SK-N-SH (cell line): ENCODE measurements at regions not wholly inside any gene's neighbourhood (a gene's known extent, or its start where the extent isn't known, plus 50 kb on each side); places are given as distances from the start of the nearest gene placed in this dataset.

Source experiments
- CTCF ChIA-PET: fragments of 300-600, 350-600 bp; formaldehyde crosslinking; extraction: SDS; loops from one replicate; lab custom pipeline; 2021; lab: Yijun Ruan, JAX
- POLR2A ChIA-PET: fragments of 350-600 bp; sonication (Branson Sonifier 250); formaldehyde crosslinking; extraction: SDS; loops from one replicate; lab custom pipeline; 2020; ENCODE audit warnings: antibody characterized with exemption, inconsistent platforms; lab: Yijun Ruan, JAX
- DNase-seq: peaks from one replicate; pipeline ENCODE4 v3.0.0; 2012
- H2AFZ ChIP-seq: fragments of 200-600 bp; sonication (generic); 2 replicates; pipeline ENCODE4 v1.8.1; 2016; ENCODE audit warnings: antibody characterized with exemption, mild to moderate bottlenecking, low read depth
- H3F3A ChIP-seq: fragments of 200-600 bp; sonication (generic); replicated peaks from 2 replicates; pipeline ENCODE3; 2016; ENCODE audit warnings: antibody characterized with exemption, mild to moderate bottlenecking; ENCODE audit not compliant: insufficient read depth
- H3K27ac ChIP-seq, 2 experiments: fragments of 200-500 bp in 1 of 2; fragments of 200-600 bp in 1 of 2; sonication (Bioruptor generic) in 1 of 2; sonication (generic), shearing (Covaris generic) in 1 of 2; 2 replicates each; pipeline versions ENCODE4 v1.5.1 to v1.6.1; 2014 to 2016; ENCODE audit warnings: low read depth in 2 of 2, inconsistent platforms in 1 of 2, low read length in 1 of 2, mild to moderate bottlenecking in 1 of 2, mixed read lengths in 1 of 2
- H3K27me3 ChIP-seq: fragments of 200-600 bp; sonication (generic), shearing (Covaris generic); 2 replicates; pipeline ENCODE4 v1.6.1; 2016; ENCODE audit warnings: mixed run types; ENCODE audit not compliant: insufficient read depth
- H3K36me3 ChIP-seq, 2 experiments: fragments of 200-500 bp in 1 of 2; fragments of 200-600 bp in 1 of 2; sonication (Bioruptor generic) in 1 of 2; sonication (generic) in 1 of 2; replicated peaks in 1 of 2; 2 replicates each; pipeline versions ENCODE3 to v1.5.1; 2014 to 2016; ENCODE audit warnings: low read length in 1 of 2, mild to moderate bottlenecking in 1 of 2; ENCODE audit not compliant: insufficient read depth in 2 of 2, control insufficient read depth in 1 of 2
- H3K4me1 ChIP-seq, 2 experiments: fragments of 200-500 bp in 1 of 2; fragments of 200-600 bp in 1 of 2; sonication (Bioruptor generic) in 1 of 2; sonication (generic), shearing (Covaris generic) in 1 of 2; 2 replicates each; pipeline versions ENCODE4 v1.5.1 to v1.6.1; 2014 to 2016; ENCODE audit warnings: low read depth in 1 of 2, low read length in 1 of 2, mixed run types in 1 of 2; ENCODE audit not compliant: insufficient read depth in 2 of 2, control insufficient read depth in 1 of 2
- H3K4me2 ChIP-seq: fragments of 200-600 bp; sonication (generic), shearing (Covaris generic); 2 replicates; pipeline ENCODE4 v1.6.1; 2017; ENCODE audit warnings: mixed run types
- H3K4me3 ChIP-seq, 2 experiments: fragments of 200-500 bp in 1 of 2; fragments of 200-600 bp in 1 of 2; sonication (Bioruptor generic) in 1 of 2; sonication (generic), shearing (Covaris generic) in 1 of 2; 2 replicates each; pipeline versions ENCODE4 v1.5.1 to v1.8.1; 2014 to 2016; ENCODE audit warnings: low read depth in 2 of 2, inconsistent platforms in 1 of 2, low read length in 1 of 2, mild to moderate bottlenecking in 1 of 2, mixed read lengths in 1 of 2, moderate library complexity in 1 of 2
- H3K79me2 ChIP-seq: fragments of 200-600 bp; sonication (generic); 2 replicates; pipeline ENCODE4 v1.8.1; 2017; ENCODE audit warnings: mild to moderate bottlenecking; ENCODE audit not compliant: insufficient read depth
- H3K9ac ChIP-seq: fragments of 200-600 bp; sonication (generic); 2 replicates; pipeline ENCODE4 v1.6.1; 2017; ENCODE audit warnings: mixed run types
- H3K9me2 ChIP-seq: fragments of 200-600 bp; sonication (generic); 2 replicates; pipeline ENCODE4 v1.6.1; 2017; ENCODE audit warnings: mixed run types
- H3K9me3 ChIP-seq: fragments of 200-600 bp; sonication (generic); 2 replicates; pipeline ENCODE4 v1.6.1; 2017; ENCODE audit warnings: mixed run types, mild to moderate bottlenecking, moderate library complexity
- H4K20me1 ChIP-seq: fragments of 200-600 bp; sonication (generic); 2 replicates; pipeline ENCODE4 v1.6.1; 2017; ENCODE audit warnings: mild to moderate bottlenecking, mixed run types; ENCODE audit not compliant: insufficient read depth
- CHD2 ChIP-seq: fragments of 150-350 bp; IDR thresholded peaks from 2 replicates; pipeline ENCODE4 v1.6.1; 2018; ENCODE audit warnings: low read length; ENCODE audit not compliant: partially characterized antibody
- EZH2phosphoT487 ChIP-seq: fragments of 200-600 bp; sonication (generic); IDR thresholded peaks from 2 replicates; pipeline ENCODE4 v1.6.1; 2017; ENCODE audit warnings: low read depth, mixed run types, mild to moderate bottlenecking, antibody characterized with exemption, moderate library complexity, borderline replicate concordance
- FOXJ3 ChIP-seq: sonication (generic); formaldehyde crosslinking; IDR thresholded peaks from 2 replicates; pipeline ENCODE4 v1.5.1; 2020; ENCODE audit warnings: mild to moderate bottlenecking, missing genetic modification reagents
- GABPA ChIP-seq: IDR thresholded peaks from 2 replicates; pipeline ENCODE4 v1.4.0; 2012; ENCODE audit warnings: low read depth, mild to moderate bottlenecking
- MEF2A ChIP-seq: IDR thresholded peaks from 2 replicates; pipeline ENCODE4 v1.4.0; 2012; ENCODE audit warnings: low read depth, borderline replicate concordance
- MXI1 ChIP-seq: IDR thresholded peaks from 2 replicates; pipeline ENCODE4 v1.6.1; 2012; ENCODE audit warnings: mild to moderate bottlenecking, low read depth, low read length, improper control_type of control experiment
- NFIC ChIP-seq: IDR thresholded peaks from 2 replicates; pipeline ENCODE4 v1.4.0; 2012; ENCODE audit warnings: borderline replicate concordance
- POLR2AphosphoS5 ChIP-seq: IDR thresholded peaks from 2 replicates; pipeline ENCODE4 v1.6.1; 2012; ENCODE audit warnings: low read depth, low read length
- RAD21 ChIP-seq: IDR thresholded peaks from 2 replicates; pipeline ENCODE4 v1.6.1; 2012; ENCODE audit warnings: mild to moderate bottlenecking, low read length
- RFX5 ChIP-seq: IDR thresholded peaks from 2 replicates; pipeline ENCODE4 v1.6.1; 2012; ENCODE audit warnings: mild to moderate bottlenecking, improper control_type of control experiment, low read length
- RXRA ChIP-seq: IDR thresholded peaks from 2 replicates; pipeline ENCODE4 v1.4.0; 2012; ENCODE audit warnings: low read depth, mild to moderate bottlenecking, borderline replicate concordance
- TAF1 ChIP-seq: IDR thresholded peaks from 2 replicates; pipeline ENCODE4 v1.6.1; 2012; ENCODE audit warnings: low read depth, mild to moderate bottlenecking, low read length, moderate library complexity, borderline replicate concordance
- TCF12 ChIP-seq: IDR thresholded peaks from 2 replicates; pipeline ENCODE4 v1.4.0; 2012
- WGBS: methylation state at CpG from one replicate; pipeline ENCODE4 v1.1.6; 2017; ENCODE audit warnings: low lambda C conversion rate; 5-methylcytosine and 5-hydroxymethylcytosine counted together
- TF ChIP-seq, protein P1 (sequence below): IDR thresholded peaks from 2 replicates; pipeline ENCODE4 v1.6.1; 2012; ENCODE audit warnings: mild to moderate bottlenecking, low read depth, low read length, moderate library complexity
- TF ChIP-seq, protein P2 (sequence below): fragments of 150-350 bp; IDR thresholded peaks from 2 replicates; pipeline ENCODE4 v1.6.1; 2016; ENCODE audit warnings: mild to moderate bottlenecking, low read depth, low read length
- TF ChIP-seq, protein P3 (sequence below): IDR thresholded peaks from 2 replicates; pipeline ENCODE4; 2012

DNA sequence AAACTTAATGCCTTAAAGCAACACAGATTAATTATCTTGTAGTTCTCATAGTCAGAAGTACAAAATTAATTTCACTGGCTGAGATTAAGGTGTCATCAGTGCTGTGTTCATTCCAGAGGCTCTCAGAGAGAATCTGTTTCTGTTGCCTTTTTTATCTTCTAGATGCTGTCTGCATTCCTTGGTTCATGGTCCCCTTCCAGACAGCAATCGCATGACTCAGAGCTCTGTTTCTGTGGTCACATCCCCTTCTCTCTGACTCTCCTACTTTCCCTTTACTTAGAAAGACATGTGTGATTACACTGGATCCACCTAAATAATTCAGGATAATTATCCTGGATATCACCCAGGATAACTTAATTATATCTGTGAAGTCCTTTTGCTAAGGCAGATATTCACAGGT lies 148.6 kb downstream of the MAIP1 start:
- Histone ChIP-seq H3K4me1 (no peaks in the 10 kb centered on the region), H3K4me3 (no peak overlapping the region), H4K20me1 (no peaks in the 10 kb centered on the region), H3K36me3 (no peaks in the 10 kb centered on the region), H3K27ac (no peak overlapping the region), H3F3A (no peaks in the 10 kb centered on the region), H3K27me3 (no peaks in the 10 kb centered on the region), H2AFZ (no peak overlapping the region), H3K9me2 (no peaks in the 10 kb centered on the region), H3K9me3 (no peaks in the 10 kb centered on the region), H3K79me2 (no peaks in the 10 kb centered on the region), H3K4me2 (no peak overlapping the region)
- CTCF ChIA-PET = interaction anchor here (1.0 to 1.2 kb wide), 4 partner anchors 19 to 599 kb away, joined by 3 to 5 read pairs (median 3); no protein-coding TSS in a partner anchor
- WGBS = 95% methylated on average over 1 of the region's 1 CpG
- POLR2A ChIA-PET = no interaction called here
- TF ChIP-seq NFIC (no peak), MEF2A (no peak), EZH2phosphoT487 (no peak)
- TF ChIP-seq, protein P1, sequence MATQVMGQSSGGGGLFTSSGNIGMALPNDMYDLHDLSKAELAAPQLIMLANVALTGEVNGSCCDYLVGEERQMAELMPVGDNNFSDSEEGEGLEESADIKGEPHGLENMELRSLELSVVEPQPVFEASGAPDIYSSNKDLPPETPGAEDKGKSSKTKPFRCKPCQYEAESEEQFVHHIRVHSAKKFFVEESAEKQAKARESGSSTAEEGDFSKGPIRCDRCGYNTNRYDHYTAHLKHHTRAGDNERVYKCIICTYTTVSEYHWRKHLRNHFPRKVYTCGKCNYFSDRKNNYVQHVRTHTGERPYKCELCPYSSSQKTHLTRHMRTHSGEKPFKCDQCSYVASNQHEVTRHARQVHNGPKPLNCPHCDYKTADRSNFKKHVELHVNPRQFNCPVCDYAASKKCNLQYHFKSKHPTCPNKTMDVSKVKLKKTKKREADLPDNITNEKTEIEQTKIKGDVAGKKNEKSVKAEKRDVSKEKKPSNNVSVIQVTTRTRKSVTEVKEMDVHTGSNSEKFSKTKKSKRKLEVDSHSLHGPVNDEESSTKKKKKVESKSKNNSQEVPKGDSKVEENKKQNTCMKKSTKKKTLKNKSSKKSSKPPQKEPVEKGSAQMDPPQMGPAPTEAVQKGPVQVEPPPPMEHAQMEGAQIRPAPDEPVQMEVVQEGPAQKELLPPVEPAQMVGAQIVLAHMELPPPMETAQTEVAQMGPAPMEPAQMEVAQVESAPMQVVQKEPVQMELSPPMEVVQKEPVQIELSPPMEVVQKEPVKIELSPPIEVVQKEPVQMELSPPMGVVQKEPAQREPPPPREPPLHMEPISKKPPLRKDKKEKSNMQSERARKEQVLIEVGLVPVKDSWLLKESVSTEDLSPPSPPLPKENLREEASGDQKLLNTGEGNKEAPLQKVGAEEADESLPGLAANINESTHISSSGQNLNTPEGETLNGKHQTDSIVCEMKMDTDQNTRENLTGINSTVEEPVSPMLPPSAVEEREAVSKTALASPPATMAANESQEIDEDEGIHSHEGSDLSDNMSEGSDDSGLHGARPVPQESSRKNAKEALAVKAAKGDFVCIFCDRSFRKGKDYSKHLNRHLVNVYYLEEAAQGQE = no peak
- TF ChIP-seq, all 33 proteins: peak for 0
- no peak for DNase-seq
- no peak overlapping the region for H3K9ac ChIP-seq

DNA sequence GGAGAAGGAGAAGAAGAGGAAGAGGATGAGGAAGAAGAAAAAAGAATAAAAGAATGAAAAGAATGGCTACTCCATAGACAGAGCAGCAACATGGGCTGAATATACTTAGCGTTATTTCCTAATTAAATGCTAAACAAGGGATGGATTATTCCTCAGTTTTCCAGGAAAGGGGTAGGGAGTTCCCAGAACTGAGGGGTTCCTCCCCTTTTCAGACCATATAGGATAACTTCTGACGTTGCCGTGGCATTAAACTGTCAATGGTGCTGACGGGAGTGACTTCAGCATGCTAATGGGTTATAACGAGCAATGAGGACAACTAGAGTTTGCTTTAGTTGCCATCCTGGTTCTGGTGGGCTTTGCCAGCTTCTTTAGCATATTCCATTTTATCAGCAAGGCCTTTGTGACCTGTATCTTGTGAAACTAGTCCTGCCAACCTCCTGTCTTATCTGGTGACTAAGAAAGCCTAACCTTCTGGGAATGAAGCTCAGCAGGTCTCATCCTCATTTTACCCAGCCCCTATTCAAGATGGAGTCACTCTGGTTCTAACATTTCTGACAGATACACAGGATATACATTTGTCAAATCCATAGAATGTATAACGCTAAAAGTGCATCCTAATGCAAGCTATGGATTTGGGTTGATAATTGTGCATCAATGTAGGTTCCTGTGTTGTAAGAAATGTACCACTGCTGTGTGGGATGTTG lies 152.3 kb downstream of the MAIP1 start:
- Histone ChIP-seq H3K4me1 (peaks cover 0 to 2% of the 10 kb centered on the region in 2 experiments; a peak in 1 of 4 replicates), H3K4me2 (no peak overlapping the region), H4K20me1 (no peaks in the 10 kb centered on the region), H3K36me3 (no peaks in the 10 kb centered on the region)
- POLR2A ChIA-PET = no interaction called here
- no peak for TF ChIP-seq FOXJ3
- TF ChIP-seq, all 33 proteins: peak for 0
- no peaks in the 10 kb centered on the region for H3K27me3 ChIP-seq
- WGBS = 82% methylated on average over 4 of the region's 6 CpGs
- H3F3A ChIP-seq = no peaks in the 10 kb centered on the region
- DNase-seq = no peak
- no peaks in the 10 kb centered on the region for H3K79me2 ChIP-seq
- H3K4me3 ChIP-seq = no peak overlapping the region
- no peak overlapping the region for H3K27ac ChIP-seq
- CTCF ChIA-PET = interaction anchor here (0.8 kb wide), 1 partner anchor 19 kb away, joined by 3 read pairs; no protein-coding TSS in a partner anchor
- H2AFZ ChIP-seq = no peak overlapping the region
- H3K9ac ChIP-seq = no peak overlapping the region
- H3K9me3 ChIP-seq = no peaks in the 10 kb centered on the region
- no peaks in the 10 kb centered on the region for H3K9me2 ChIP-seq

DNA sequence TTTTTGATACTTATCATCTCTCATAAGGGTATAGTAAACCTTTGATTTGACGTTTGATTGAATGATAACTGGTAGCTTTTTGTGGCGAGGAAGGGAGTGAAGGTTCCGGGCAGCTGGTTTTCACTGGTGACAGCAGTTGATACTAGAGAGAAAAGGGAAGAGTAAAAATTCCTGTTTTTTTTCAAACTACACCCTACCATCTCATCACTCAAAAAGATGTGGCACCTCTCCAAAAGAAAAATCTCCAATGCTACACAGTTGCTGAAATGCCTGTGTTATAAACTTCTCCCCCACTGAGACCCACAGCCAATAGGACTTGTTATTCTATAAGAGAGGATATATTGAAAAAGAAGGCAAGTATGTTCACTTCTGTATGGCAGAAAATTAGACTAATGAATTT lies 154.0 kb downstream of the MAIP1 start:
- H3F3A ChIP-seq = no peaks in the 10 kb centered on the region
- H3K9ac ChIP-seq = no peak overlapping the region
- no peak overlapping the region for H3K27ac ChIP-seq
- no peak for DNase-seq
- no peaks in the 10 kb centered on the region for H3K36me3 ChIP-seq
- 79% methylated on average over 3 of the region's 3 CpGs for WGBS
- no peaks in the 10 kb centered on the region for H3K27me3 ChIP-seq
- no peaks in the 10 kb centered on the region for H4K20me1 ChIP-seq
- H3K4me2 ChIP-seq = no peak overlapping the region
- POLR2A ChIA-PET = no interaction called here
- no peak overlapping the region for H3K4me3 ChIP-seq
- H3K9me3 ChIP-seq = no peaks in the 10 kb centered on the region
- peaks cover 0 to 6% of the 10 kb centered on the region in 2 experiments; a peak in 1 of 4 replicates for H3K4me1 ChIP-seq
- H3K9me2 ChIP-seq = no peaks in the 10 kb centered on the region
- no peak overlapping the region for H2AFZ ChIP-seq
- no peaks in the 10 kb centered on the region for H3K79me2 ChIP-seq
- CTCF ChIA-PET = no interaction called here
- TF ChIP-seq, protein P2, sequence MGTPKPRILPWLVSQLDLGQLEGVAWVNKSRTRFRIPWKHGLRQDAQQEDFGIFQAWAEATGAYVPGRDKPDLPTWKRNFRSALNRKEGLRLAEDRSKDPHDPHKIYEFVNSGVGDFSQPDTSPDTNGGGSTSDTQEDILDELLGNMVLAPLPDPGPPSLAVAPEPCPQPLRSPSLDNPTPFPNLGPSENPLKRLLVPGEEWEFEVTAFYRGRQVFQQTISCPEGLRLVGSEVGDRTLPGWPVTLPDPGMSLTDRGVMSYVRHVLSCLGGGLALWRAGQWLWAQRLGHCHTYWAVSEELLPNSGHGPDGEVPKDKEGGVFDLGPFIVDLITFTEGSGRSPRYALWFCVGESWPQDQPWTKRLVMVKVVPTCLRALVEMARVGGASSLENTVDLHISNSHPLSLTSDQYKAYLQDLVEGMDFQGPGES = no peak
- no peak for TF ChIP-seq RXRA
- TF ChIP-seq RAD21 = no peak
- TF ChIP-seq TAF1 = no peak
- no peak for TF ChIP-seq RFX5
- no peak for TF ChIP-seq CHD2
- no peak for TF ChIP-seq MEF2A
- no peak for TF ChIP-seq GABPA
- no peak for TF ChIP-seq POLR2AphosphoS5
- TF ChIP-seq TCF12 = no peak
- no peak for TF ChIP-seq EZH2phosphoT487
- no peak for TF ChIP-seq MXI1
- TF ChIP-seq, protein P3, sequence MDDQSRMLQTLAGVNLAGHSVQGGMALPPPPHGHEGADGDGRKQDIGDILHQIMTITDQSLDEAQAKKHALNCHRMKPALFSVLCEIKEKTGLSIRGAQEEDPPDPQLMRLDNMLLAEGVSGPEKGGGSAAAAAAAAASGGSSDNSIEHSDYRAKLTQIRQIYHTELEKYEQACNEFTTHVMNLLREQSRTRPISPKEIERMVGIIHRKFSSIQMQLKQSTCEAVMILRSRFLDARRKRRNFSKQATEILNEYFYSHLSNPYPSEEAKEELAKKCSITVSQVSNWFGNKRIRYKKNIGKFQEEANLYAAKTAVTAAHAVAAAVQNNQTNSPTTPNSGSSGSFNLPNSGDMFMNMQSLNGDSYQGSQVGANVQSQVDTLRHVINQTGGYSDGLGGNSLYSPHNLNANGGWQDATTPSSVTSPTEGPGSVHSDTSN = no peak
